GM13976 (cell line): ENCODE measurements at regions not wholly inside any gene's neighbourhood (a gene's known extent, or its start where the extent isn't known, plus 50 kb on each side); places are given as distances from the start of the nearest gene placed in this dataset.

Experiments used
- DNase-seq: peaks from one replicate; pipeline ENCODE4 v3.0.0; 2012; ENCODE audit warnings: low spot score
- CTCF ChIP-seq: IDR thresholded peaks from 2 replicates; pipeline ENCODE4 v1.5.1; 2012; ENCODE audit warnings: borderline replicate concordance, mild to moderate bottlenecking; ENCODE audit not compliant: insufficient read depth; ENCODE audit errors: extremely low read depth, missing control alignments, control extremely low read depth
- in situ Hi-C: fragments of 300-500 bp; cut with MboI; formaldehyde crosslinking; loops from one replicate; pipeline ENCODE4 v1.12.0; 2022; ENCODE audit warnings: low sequenced_read_pairs, mixed read lengths, inconsistent platforms; ENCODE audit not compliant: unreplicated experiment

- TF ChIP-seq CTCF = no peak
- no peak for DNase-seq
- in situ Hi-C loops = no loop called here
Observed at GRCh38 chr15:69781411-69782125, 316.1 kb downstream of the TLE3 start.

GRCh38 chr15:69782139-69782658, 315.5 kb downstream of the TLE3 start:
- no peak for TF ChIP-seq CTCF
- DNase-seq = no peak
- in situ Hi-C loops = no loop called here

GRCh38 chr15:69782809-69783208, 314.9 kb downstream of the TLE3 start:
- no peak for TF ChIP-seq CTCF
- in situ Hi-C loops = no loop called here
- DNase-seq = no peak

- in situ Hi-C loops = no loop called here
Observed at GRCh38 chr15:69783211-69783610, 314.5 kb downstream of the TLE3 start.

GRCh38 chr15:69784798-69785566, 312.7 kb downstream of the TLE3 start:
- no peak for DNase-seq
- no peak for TF ChIP-seq CTCF
- in situ Hi-C loops = no loop called here

More at GRCh38 chr15:69783211-69783610, 314.5 kb downstream of the TLE3 start:
- TF ChIP-seq CTCF = no peak
- no peak for DNase-seq

GRCh38 chr15:69786136-69786701, 311.5 kb downstream of the TLE3 start:
- in situ Hi-C loops = no loop called here
- DNase-seq = no peak
- TF ChIP-seq CTCF = no peak
